ENCODE measurements at regions not wholly inside any gene's neighbourhood (a gene's known extent, or its start where the extent isn't known, plus 50 kb on each side); places are given as distances from the start of the nearest gene placed in this dataset.
"Not testable (repeated sequence)": the region's sequence is repeated elsewhere in the genome, so short reads cannot be mapped to it uniquely, and the experiment has no call there.

- not testable (repeated sequence) for DNase-seq
These were observed 354.5 kb downstream of the CEP170 start for GRCh38 chr1:242900558-242900957.

DNA sequence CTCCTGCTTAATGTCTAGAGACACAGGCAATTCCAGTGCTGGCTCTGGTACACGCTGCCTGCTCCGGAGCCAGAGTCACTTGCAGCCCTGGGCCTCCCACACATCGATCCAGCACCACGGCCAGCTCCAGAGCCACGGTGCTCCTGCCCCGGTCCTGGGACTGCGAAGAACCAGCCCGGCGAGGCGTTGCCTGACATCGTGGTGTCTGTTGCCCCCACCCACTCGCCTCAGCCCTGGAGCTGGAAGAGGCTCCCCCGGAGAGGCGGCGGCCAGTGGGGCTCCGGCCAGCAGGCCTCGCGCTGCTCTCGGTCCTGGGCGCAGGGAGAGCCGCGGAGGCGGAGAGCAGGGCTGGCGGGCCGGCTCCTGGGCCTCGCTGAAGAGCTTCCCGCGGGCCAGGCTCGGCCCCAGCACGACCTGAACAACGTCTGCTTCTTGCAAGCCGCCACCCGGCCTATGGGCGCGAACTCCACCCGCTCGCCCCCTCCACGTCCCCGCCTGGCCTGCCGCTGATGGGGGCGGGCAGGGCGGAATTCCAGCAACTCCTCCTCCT lies 364.8 kb downstream of the CEP170 start:
- DNase-seq, result peak; percentile 9

DNA sequence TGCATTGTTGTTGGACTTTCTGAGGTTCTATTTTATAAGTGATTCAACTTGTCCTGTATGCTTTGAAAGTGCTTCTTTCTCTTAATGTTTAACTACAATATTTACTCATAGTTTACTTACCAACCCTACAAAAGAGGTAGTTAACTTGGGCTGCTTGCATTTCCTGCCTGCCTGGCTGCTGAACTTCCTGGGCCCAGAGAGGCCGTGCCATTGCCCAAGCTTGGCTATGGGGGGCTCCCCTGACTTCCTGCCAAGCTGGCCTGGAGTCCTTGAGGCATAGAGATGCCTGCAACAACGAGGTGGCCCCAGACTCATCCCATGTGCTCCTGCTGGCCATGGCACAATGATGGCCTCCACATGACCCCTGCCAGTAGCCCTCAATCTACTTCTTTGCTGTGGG lies 361.6 kb upstream of the PLD5 start:
- no peak for DNase-seq

GRCh38 chr1:242880022-242880421 lies 355.5 kb upstream of the PLD5 start:
- not testable (repeated sequence) for DNase-seq

DNA sequence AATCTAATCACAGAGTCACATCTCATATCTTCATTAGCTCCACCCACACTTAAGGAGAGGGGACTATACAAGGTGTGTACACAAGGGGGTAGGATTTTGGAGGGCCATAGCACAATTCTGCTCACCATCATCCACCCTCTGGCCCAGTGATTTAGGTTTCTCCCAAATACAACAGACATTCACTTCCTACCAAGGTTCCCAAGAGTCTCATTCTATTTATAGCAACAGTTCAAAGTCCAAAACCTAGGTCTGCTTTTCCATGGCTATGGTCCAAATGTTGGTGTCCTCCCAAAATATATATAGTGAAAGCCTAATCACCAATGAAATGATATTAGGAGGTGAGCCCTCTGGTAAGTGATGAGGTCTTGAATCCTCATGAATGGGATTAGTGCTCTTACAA lies 353.2 kb upstream of the PLD5 start:
- no peak for DNase-seq

DNA sequence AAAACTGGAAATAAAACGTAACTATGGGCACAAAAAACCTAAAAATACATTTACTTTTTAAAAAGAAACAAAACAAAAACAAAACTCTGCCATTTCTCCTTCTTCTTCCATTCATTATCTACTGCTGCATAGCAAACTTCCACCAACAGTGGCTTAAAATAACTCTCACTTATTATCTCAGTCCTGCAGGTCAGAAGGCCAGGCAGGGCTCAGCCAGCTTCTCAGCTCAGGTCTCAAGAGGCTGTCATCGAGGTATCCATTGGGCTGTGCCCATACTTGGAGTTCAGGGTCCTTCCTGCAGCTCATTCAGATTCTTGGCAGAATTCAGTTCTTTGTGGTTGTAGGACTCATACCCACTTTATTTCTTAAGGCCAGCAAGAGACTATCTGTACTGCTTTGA lies 352.7 kb upstream of the PLD5 start:
- DNase-seq, result no peak

DNA sequence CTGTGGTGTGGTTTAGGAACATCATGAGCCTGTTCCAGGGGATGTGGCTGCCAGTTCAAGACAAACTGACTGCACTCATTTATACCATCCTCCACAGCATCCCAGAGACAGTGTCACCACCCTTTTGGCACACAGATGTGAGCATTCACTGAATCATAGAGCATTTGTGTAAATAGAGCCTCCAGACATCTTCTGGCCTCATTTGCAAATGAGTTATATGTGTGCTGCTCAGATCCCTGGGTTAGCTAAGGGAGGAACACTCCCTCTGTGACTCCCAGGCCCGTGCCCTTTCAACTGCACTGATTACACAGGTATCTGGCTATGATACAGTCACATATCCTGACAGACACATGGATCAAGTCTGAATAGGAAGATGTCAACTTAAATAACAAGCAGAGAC lies 351.5 kb upstream of the PLD5 start:
- no peak for DNase-seq

DNA sequence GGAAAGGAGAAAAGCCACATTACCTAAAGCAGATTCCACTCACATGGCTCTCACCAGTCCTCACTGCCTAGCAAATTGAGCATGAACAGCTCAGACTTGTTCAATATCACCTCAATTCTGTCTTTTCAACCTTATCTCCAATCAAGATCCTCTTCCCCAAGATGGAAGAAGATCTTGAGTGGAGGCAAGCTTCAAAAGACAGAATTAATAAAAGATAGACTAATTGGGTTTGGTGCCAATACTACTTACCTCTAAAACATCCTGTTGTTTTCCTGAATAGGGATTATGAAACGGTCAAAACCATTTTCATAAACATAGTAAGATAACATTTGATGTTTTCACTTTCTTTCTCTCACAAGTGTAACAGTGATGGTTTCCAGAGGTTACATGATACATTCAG lies 349.2 kb upstream of the PLD5 start:
- DNase-seq, result no peak

GRCh38 chr1:242872521-242872920 lies 348.0 kb upstream of the PLD5 start:
- no peak for DNase-seq

DNA sequence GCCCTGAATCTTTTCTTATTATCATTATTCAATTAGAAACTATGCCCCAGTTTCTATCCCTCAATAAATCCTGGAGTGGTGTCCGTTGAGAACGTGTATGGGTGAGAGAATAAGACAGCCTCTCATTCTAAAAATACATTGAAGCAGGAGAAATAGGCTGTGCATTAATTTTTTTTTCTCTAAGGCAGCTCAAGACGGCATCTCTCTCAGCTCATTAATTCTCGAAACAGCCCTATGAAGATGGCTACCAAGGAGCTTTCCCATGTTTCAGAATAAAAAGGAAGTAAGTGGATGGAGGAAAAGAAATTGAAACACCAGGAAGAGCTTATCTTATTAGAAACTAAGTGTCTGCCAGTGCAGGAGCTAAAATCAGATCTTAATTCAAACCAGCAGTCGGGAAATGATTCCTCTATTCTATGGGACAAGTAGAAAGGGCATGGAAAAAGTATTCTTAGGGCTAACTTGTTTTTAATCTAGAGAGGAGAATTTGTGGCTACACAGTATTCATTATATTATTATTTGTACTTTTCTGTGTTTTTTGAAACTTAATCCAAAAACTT lies 347.1 kb upstream of the PLD5 start:
- DNase-seq, result no peak

DNA sequence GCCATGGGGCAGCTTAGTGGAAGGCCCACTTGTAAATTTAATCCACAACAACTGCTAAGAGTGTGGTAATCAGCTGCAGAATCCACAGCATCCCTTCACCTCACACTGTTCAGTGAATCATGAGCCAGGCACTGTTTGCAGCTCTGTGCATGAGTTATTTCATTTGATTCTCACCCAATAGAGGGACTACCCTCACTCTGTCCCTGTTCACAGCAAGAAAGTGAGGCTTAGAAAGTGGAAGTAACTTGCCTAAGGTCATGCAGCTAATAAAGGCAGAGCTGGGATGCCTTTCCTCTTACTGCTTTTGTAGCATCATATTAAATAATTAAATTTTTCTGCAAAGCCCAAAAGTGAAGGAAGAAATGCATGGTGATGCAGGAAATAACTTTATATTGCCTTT lies 346.5 kb upstream of the PLD5 start:
- DNase-seq, result no peak

GRCh38 chr1:242856289-242856688 lies 331.8 kb upstream of the PLD5 start:
- DNase-seq, result no peak

GRCh38 chr1:242854466-242854865 lies 330.0 kb upstream of the PLD5 start:
- DNase-seq, result no peak

DNA sequence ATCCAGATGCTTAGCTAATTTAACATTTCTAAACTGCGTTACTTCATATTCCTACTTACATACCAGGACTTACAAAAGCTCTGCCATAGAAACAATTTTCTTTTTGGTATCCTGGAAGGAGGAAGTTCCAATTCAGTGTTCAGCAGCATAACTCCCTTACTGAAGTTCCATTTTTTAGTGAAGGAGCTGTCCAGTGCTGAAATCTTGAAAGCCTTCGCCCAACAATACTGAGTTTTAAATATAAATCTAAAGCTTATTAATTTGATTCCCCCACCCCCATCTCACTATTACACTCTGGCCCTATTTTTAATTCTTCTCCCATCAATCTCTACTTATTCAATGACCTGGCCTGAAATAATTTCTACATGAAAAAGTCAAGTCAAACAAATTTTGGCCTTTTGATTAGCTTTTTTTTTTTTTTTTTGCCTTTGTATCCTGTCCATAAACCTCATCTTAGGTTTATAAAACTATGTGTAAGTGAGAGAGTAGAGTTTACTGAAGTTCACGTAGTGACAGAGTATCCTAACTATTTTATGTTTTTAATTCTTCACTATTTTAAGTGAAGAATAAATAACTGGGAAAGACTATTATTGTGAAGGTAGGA lies 323.0 kb upstream of the PLD5 start:
- no peak for DNase-seq

DNA sequence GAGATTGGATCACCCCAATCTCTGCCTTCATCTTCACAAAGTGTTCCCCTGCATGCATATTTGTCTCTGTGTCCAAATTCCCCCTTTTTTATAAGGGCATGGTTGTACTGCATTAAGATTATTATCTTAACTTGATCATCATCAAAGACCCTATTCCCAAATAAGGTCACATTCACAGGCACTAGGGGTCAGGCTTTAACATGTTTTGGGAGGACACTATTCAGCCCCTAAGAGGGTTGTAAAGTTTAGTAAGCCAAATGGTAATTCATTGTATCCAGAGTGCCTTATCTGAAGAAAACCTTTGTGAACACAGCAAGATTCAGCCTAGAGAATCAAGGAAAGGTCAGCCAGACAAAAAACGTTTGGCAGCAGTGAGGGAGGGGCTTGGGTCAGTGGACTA lies 317.6 kb upstream of the PLD5 start:
- DNase-seq, result no peak

- no peak for DNase-seq
These were observed 314.6 kb upstream of the PLD5 start for GRCh38 chr1:242839101-242839500.

GRCh38 chr1:242836423-242836822 lies 311.9 kb upstream of the PLD5 start:
- no peak for DNase-seq

GRCh38 chr1:242828828-242829227 lies 304.3 kb upstream of the PLD5 start:
- no peak for DNase-seq

DNA sequence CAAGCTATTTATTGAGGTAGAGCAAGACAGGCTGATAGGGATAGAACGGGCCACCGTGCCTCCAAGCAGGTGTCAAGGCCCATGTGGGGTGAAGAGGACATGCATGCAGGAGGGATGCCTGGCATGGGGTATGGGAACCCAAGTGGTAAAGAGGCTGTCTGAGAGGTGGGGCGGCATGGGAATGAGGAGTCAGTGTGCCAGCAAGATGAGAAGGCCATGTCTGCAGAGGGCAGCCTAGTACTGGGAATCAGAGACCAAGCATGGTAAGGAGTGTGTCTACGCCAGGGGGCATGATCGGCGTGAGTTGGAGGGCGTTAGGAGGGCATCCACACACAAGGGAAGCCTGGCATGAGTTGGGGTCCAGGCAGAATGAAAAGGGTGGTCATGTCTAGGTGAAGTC lies 303.7 kb upstream of the PLD5 start:
- DNase-seq, result no peak

- no peak for DNase-seq
These were observed 303.0 kb upstream of the PLD5 start for GRCh38 chr1:242827538-242827937.

DNA sequence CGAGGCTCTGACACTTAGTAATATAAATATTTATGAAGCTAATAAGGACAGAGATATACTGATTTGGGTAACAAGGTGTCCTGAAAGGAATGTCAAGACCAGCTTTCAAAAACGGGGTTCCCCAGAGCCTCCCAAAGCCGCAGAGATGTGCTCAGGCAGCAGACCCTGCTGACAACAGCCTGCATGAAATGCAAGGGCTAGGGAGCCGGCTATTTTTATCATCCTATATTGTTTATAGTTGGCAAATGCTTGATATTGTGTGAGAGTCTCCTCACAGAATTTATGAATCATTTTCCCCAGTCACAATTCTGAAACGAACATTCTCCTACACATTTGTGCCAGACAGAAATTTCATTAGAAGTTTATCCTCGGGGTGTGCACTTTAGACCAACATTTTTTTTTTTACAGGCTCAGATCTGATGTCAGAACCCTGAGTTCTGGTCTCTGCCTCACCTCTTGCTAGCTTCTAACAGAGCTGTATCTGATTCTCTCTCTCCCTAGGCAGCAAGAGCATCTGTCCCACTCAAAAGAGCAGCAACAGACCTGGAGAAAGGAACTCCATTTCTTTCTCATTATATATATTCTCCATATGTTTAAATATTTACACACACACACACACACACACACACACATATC lies 302.3 kb upstream of the PLD5 start:
- no peak for DNase-seq

DNA sequence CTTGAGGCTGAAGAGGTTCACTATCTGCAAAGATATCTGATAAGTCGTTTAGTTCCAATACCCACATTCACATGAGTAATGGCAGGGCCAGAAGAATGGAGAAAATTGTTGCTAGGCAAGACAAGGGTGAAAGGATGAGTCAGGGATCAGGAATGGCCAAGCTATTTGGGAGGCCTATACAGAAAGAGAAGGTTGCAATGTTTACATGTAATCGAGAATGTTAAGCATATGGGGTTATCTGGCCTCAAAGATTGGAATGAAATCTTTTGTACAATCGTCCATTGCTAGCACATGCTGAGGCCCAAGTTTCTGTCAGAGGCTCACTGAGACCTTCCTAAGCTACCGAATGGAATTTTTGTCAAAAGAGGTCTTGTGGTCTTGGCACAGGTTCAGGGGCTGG lies 299.9 kb upstream of the PLD5 start:
- no peak for DNase-seq

DNA sequence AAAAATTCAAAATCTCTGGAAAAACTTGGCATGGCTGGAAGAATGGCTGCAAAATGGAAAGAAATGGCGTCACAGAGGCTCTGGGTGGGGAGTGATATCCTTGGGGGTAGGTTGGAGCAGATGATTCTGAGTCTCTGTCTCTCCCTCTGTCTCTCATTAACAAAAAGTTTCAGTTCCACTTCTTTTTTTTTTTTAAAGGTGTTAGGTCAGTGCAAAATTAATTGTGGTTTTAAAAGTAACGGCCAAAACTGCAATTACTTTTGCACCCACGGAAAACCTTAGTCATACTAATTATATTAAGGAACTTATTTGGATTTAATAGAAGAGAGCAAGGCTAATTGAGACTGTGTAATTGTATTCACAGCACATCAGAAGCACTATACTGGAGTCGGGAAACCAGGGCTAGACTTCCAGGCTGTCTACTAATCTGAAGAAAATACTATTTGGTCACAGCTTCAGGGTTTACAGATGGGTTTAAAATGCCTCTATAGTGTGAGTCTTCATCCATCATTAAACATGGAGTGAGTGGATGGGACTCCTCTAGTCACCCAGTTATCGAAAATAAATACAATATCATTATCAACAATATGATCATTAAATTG lies 289.1 kb upstream of the PLD5 start:
- no peak for DNase-seq

All from stimulated activated CD4-positive, alpha-beta T cell treated with anti-CD3 and anti-CD28 coated beads, Interleukin-15, amount 100 ng/mL, for 24 hours (primary cell).